IMR-90 (cell line): ENCODE measurements at regions not wholly inside any gene's neighbourhood (a gene's known extent, or its start where the extent isn't known, plus 50 kb on each side); places are given as distances from the start of the nearest gene placed in this dataset.

Source experiments
- ATAC-seq: fragments of 200-7000 bp; cut with Tn5 transposase; 2 replicates; pipeline ENCODE4 v1.9.1; 2020; ENCODE audit warnings: low read depth, mild to moderate bottlenecking, moderate library complexity
- BruUV-seq: library from RNA; stranded (reverse); fragments of 400-500 nt; replicated peaks from 2 replicates; lab custom pipeline; 2021; lab: Mats Ljungman, UMichigan
- CTCF ChIA-PET: fragments of 300-600 bp; formaldehyde crosslinking; extraction: SDS; loops from one replicate; lab custom pipeline; 2021; ENCODE audit warnings: antibody characterized with exemption; lab: Yijun Ruan, JAX
- POLR2A ChIA-PET: fragments of 300-600 bp; sonication (Branson Sonifier 250); formaldehyde crosslinking; loops from one replicate; lab custom pipeline; 2022; ENCODE audit warnings: antibody characterized with exemption; ENCODE audit not compliant: unreplicated experiment; lab: Charles Lee
- DNase-seq: peaks from one replicate; pipeline ENCODE4 v3.0.0; 2013
- H2AFZ ChIP-seq: replicated peaks from 2 replicates; pipeline ENCODE3; 2013; ENCODE audit warnings: low read length, mild to moderate bottlenecking; ENCODE audit not compliant: poor library complexity
- H2AK5ac ChIP-seq: 2 replicates; pipeline ENCODE4 v1.6.1; 2013; ENCODE audit warnings: low read depth, low read length, inconsistent platforms
- H2AK9ac ChIP-seq: replicated peaks from 2 replicates; pipeline ENCODE3; 2013; ENCODE audit warnings: mild to moderate bottlenecking, low read depth, low read length, moderate library complexity; ENCODE audit not compliant: poor library complexity
- H2BK120ac ChIP-seq: 2 replicates; pipeline ENCODE4 v1.6.1; 2013; ENCODE audit warnings: low read depth, low read length, inconsistent platforms
- H2BK15ac ChIP-seq: 3 replicates; pipeline ENCODE4 v1.6.1; 2013; ENCODE audit warnings: low read depth, low read length, inconsistent platforms
- H2BK20ac ChIP-seq: 2 replicates; pipeline ENCODE4 v1.6.1; 2013; ENCODE audit warnings: low read depth, mild to moderate bottlenecking, inconsistent platforms, low read length, moderate library complexity
- H2BK5ac ChIP-seq: 2 replicates; pipeline ENCODE4 v1.6.1; 2013; ENCODE audit warnings: mild to moderate bottlenecking, low read depth, low read length, inconsistent platforms; ENCODE audit not compliant: poor library complexity, severe bottlenecking
- H3K14ac ChIP-seq: replicated peaks from 2 replicates; pipeline ENCODE4 v1.6.1; 2013; ENCODE audit warnings: low read depth, low read length, inconsistent platforms
- H3K18ac ChIP-seq: 2 replicates; pipeline ENCODE4 v1.6.1; 2013; ENCODE audit warnings: low read depth, low read length, control low read depth
- H3K23ac ChIP-seq: 2 replicates; pipeline ENCODE4 v1.6.1; 2013; ENCODE audit warnings: low read depth, low read length, inconsistent platforms
- H3K27ac ChIP-seq: 2 replicates; pipeline ENCODE4 v1.5.1; 2013; ENCODE audit warnings: mild to moderate bottlenecking, control low read depth, low read length; ENCODE audit not compliant: insufficient read depth
- H3K27me3 ChIP-seq: 2 replicates; pipeline ENCODE4 v1.6.1; 2013; ENCODE audit warnings: low read length; ENCODE audit not compliant: control insufficient read depth, insufficient read depth
- H3K36me3 ChIP-seq: 2 replicates; pipeline ENCODE4 v1.6.1; 2013; ENCODE audit warnings: low read length, mixed read lengths; ENCODE audit not compliant: control insufficient read depth, insufficient read depth
- H3K4ac ChIP-seq: 2 replicates; pipeline ENCODE4 v1.6.1; 2013; ENCODE audit warnings: low read depth, low read length, inconsistent platforms
- H3K4me1 ChIP-seq: 2 replicates; pipeline ENCODE4 v1.6.1; 2013; ENCODE audit warnings: low read length, mixed read lengths; ENCODE audit not compliant: control insufficient read depth, insufficient read depth
- H3K4me2 ChIP-seq: 2 replicates; pipeline ENCODE4 v1.6.1; 2013; ENCODE audit warnings: low read depth, mild to moderate bottlenecking, control low read depth, low read length, moderate library complexity
- H3K4me3 ChIP-seq: 2 replicates; pipeline ENCODE4 v1.5.1; 2013; ENCODE audit warnings: low read depth, mild to moderate bottlenecking, control low read depth, low read length, moderate library complexity; ENCODE audit not compliant: insufficient read depth
- H3K56ac ChIP-seq: 2 replicates; pipeline ENCODE4 v1.6.1; 2013; ENCODE audit warnings: low read length, inconsistent platforms; ENCODE audit not compliant: insufficient read depth; ENCODE audit errors: extremely low read depth
- H3K79me1 ChIP-seq, 2 experiments: 2 replicates each; pipeline ENCODE4 v1.6.1; 2013; ENCODE audit warnings: low read length in 2 of 2, inconsistent platforms in 1 of 2, low read depth in 1 of 2
- H3K9ac ChIP-seq: 2 replicates; pipeline ENCODE4 v1.6.1; 2013; ENCODE audit warnings: low read depth, low read length, control low read depth
- H3K9me1 ChIP-seq: 2 replicates; pipeline ENCODE4 v1.6.1; 2013; ENCODE audit warnings: low read length, inconsistent platforms; ENCODE audit not compliant: insufficient read depth
- H3K9me3 ChIP-seq: 2 replicates; pipeline ENCODE4 v1.6.1; 2013; ENCODE audit warnings: low read length; ENCODE audit not compliant: control insufficient read depth, insufficient read depth
- H4K20me1 ChIP-seq: 2 replicates; pipeline ENCODE4 v1.6.1; 2013; ENCODE audit warnings: low read length, inconsistent platforms; ENCODE audit not compliant: insufficient read depth
- H4K5ac ChIP-seq: 2 replicates; pipeline ENCODE4 v1.6.1; 2013; ENCODE audit warnings: mild to moderate bottlenecking, low read depth, low read length, control low read depth
- H4K8ac ChIP-seq, 2 experiments: 2 replicates each; pipeline ENCODE4 v1.6.1; 2013; ENCODE audit warnings: low read depth in 2 of 2, low read length in 2 of 2, control low read depth in 1 of 2, inconsistent platforms in 1 of 2
- H4K91ac ChIP-seq: 2 replicates; pipeline ENCODE4 v1.6.1; 2013; ENCODE audit warnings: low read depth, low read length, inconsistent platforms; ENCODE audit not compliant: insufficient read depth
- CHD1 ChIP-seq: IDR thresholded peaks from 2 replicates; pipeline ENCODE4 v1.6.1; 2012; ENCODE audit warnings: low read depth, low read length, improper control_type of control experiment
- ELK1 ChIP-seq: fragments of 150-350 bp; IDR thresholded peaks from 2 replicates; pipeline ENCODE4 v1.6.1; 2016; ENCODE audit warnings: low read depth, mild to moderate bottlenecking, low read length, moderate library complexity, borderline replicate concordance
- FOS ChIP-seq: fragments of 150-350 bp; IDR thresholded peaks from 2 replicates; pipeline ENCODE4 v1.6.1; 2016; ENCODE audit warnings: low read depth, low read length
- MAFK ChIP-seq: IDR thresholded peaks from 2 replicates; pipeline ENCODE4 v1.6.1; 2012; ENCODE audit warnings: low read depth, low read length, improper control_type of control experiment
- MAZ ChIP-seq: IDR thresholded peaks from 2 replicates; pipeline ENCODE4 v1.6.1; 2012; ENCODE audit warnings: low read depth, mild to moderate bottlenecking, low read length, improper control_type of control experiment, moderate library complexity, borderline replicate concordance
- MXI1 ChIP-seq: IDR thresholded peaks from 2 replicates; pipeline ENCODE4 v1.6.1; 2012; ENCODE audit warnings: low read depth, mild to moderate bottlenecking, low read length, moderate library complexity, borderline replicate concordance
- NFE2L2 ChIP-seq: fragments of 150-350 bp; IDR thresholded peaks from 2 replicates; pipeline ENCODE4 v1.6.1; 2016; ENCODE audit warnings: low read depth, mild to moderate bottlenecking, low read length
- RAD21 ChIP-seq: IDR thresholded peaks from 2 replicates; pipeline ENCODE4 v1.6.1; 2012; ENCODE audit warnings: low read length, improper control_type of control experiment
- RCOR1 ChIP-seq: IDR thresholded peaks from 2 replicates; pipeline ENCODE4 v1.6.1; 2012; ENCODE audit warnings: mild to moderate bottlenecking, low read length, improper control_type of control experiment; ENCODE audit not compliant: insufficient replicate concordance
- RFX5 ChIP-seq: IDR thresholded peaks from 2 replicates; pipeline ENCODE4 v1.8.0; 2012; ENCODE audit warnings: low read depth, mild to moderate bottlenecking, low read length, moderate library complexity
- SMC3 ChIP-seq: fragments of 150-350 bp; IDR thresholded peaks from 2 replicates; pipeline ENCODE4 v1.6.1; 2016; ENCODE audit warnings: low read depth, mild to moderate bottlenecking, antibody characterized with exemption, low read length, moderate library complexity
- USF2 ChIP-seq: fragments of 150-350 bp; IDR thresholded peaks from 2 replicates; pipeline ENCODE4 v1.6.1; 2017; ENCODE audit warnings: mild to moderate bottlenecking, antibody characterized with exemption, low read length, low read depth
- WGBS, 2 experiments: methylation state at CpG; one replicate each; pipeline versions ENCODE4 v1.1.5 to v1.1.7; 2013; ENCODE audit warnings: missing lambda C conversion rate in 2 of 2; ENCODE audit not compliant: insufficient read length in 1 of 2; ENCODE audit errors: extremely low coverage in 2 of 2; 5-methylcytosine and 5-hydroxymethylcytosine counted together
- dilution Hi-C: fragments of 300-500 bp; cut with HindIII; formaldehyde crosslinking; loops from one replicate; pipeline ENCODE4 v1.14.3; 2018; ENCODE audit warnings: low sequenced_read_pairs; ENCODE audit not compliant: unreplicated experiment
- in situ Hi-C: fragments of 300-500 bp; cut with MboI; formaldehyde crosslinking; loops from 3 replicates; pipeline ENCODE4 v1.14.3; 2019; ENCODE audit warnings: low sequenced_read_pairs, inconsistent platforms, mixed read lengths
- intact Hi-C: fragments of 100-400 bp; cut with micrococcal nuclease; formaldehyde crosslinking; loops from 2 replicates; pipeline ENCODE4 v1.10.0; 2022

DNA sequence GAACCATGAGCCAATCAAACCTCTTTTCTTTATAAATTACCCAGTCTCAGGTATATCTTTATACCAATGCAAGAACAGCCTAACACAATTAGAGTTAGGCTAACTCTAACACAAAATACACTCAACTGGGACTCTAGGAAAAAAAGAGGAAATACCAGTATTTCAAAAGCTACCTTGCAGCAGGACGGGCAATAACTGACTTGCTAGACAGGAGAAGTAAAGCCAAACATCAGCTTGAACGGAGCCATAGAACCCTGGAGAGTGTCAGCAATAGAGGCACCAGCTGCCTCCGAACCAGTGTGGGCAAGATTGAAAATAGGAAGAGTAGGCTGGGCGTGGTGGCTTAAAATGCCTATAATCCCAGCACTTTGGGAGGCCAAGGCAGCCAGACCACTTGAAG is 162.0 kb upstream of the SOX4 start:
- TF ChIP-seq MAFK (no peak), RFX5 (no peak), MAZ (no peak), NFE2L2 (no peak), SMC3 (no peak), ELK1 (no peak), CHD1 (no peak), FOS (no peak), MXI1 (no peak), RAD21 (no peak), RCOR1 (no peak), USF2 (no peak)
- no TSS peak for BruUV-seq
- Histone ChIP-seq H2AK5ac (no peak overlapping the region), H3K27me3 (no peaks in the 10 kb centered on the region), H2BK15ac (no peak overlapping the region), H3K27ac (no peak overlapping the region), H3K23ac (no peak overlapping the region), H3K4me2 (no peak overlapping the region), H3K4ac (no peak overlapping the region), H2BK5ac (no peak overlapping the region), H3K56ac (no peak overlapping the region), H3K4me1 (no peaks in the 10 kb centered on the region), H3K9me3 (no peaks in the 10 kb centered on the region), H2BK20ac (no peak overlapping the region), H3K9me1 (no peaks in the 10 kb centered on the region), H4K20me1 (no peaks in the 10 kb centered on the region), H3K9ac (no peak overlapping the region), H2AFZ (no peak overlapping the region), H3K18ac (no peak overlapping the region), H2BK120ac (no peak overlapping the region), H3K4me3 (no peak overlapping the region), H3K79me1 (no peaks in the 10 kb centered on the region), H4K5ac (no peak overlapping the region), H4K91ac (no peak overlapping the region), H4K8ac (no peak overlapping the region), H3K36me3 (no peaks in the 10 kb centered on the region), H2AK9ac (no peak overlapping the region), H3K14ac (no peak overlapping the region)
- ChIA-PET CTCF (no interaction called here), POLR2A (no interaction called here)
- intact Hi-C loops (no loop called here), in situ Hi-C loops (no loop called here), dilution Hi-C loops (no loop called here)
- no peak for DNase-seq
- WGBS, 2 experiments = 80% methylated on average over 3 of the region's 4 CpGs; no CpG with 5 or more reads in 1 of the 2 experiments
- no peak for ATAC-seq
